Esophagus squamous epithelium (tissue), 5 donors: ENCODE measurements at regions not wholly inside any gene's neighbourhood (a gene's known extent, or its start where the extent isn't known, plus 50 kb on each side); places are given as distances from the start of the nearest gene placed in this dataset.

Experiments
- DNase-seq: peaks from one replicate; lab custom pipeline; 2025; lab: John Stamatoyannopoulos, UW
- H3K27ac ChIP-seq, 4 donors: fragments of 200-600 bp; sonication (generic); one replicate each; pipeline ENCODE4 v1.5.1; 2016 to 2019; ENCODE audit warnings: mild to moderate bottlenecking in 1 of 4
- H3K27me3 ChIP-seq, 4 donors: fragments of 200-600 bp; sonication (generic); 1 replicate in 3 of 4; 2 replicates in 1 of 4; pipeline versions ENCODE4 v1.5.1 to v1.6.0; 2017 to 2021; ENCODE audit warnings: antibody characterized with exemption in 1 of 4
- H3K36me3 ChIP-seq, 3 donors: fragments of 200-600 bp; sonication (generic); one replicate each; pipeline ENCODE4 v1.5.1; 2016 to 2019
- H3K4me1 ChIP-seq, 3 donors: fragments of 200-600 bp; sonication (generic); one replicate each; pipeline ENCODE4 v1.5.1; 2017 to 2019
- H3K4me3 ChIP-seq, 4 donors: fragments of 200-600 bp; sonication (generic); 1 replicate in 3 of 4; 2 replicates in 1 of 4; pipeline ENCODE4 v1.5.1; 2016 to 2019; ENCODE audit warnings: mild to moderate bottlenecking in 2 of 4, moderate library complexity in 1 of 4
- H3K9me3 ChIP-seq, 3 donors: fragments of 200-600 bp; sonication (generic); one replicate each; pipeline ENCODE4 v1.5.1; 2016 to 2019
- CTCF ChIP-seq, 6 experiments: fragments of 450-650 bp in 4 of 6; fragments of 200-600 bp in 2 of 6; sonication (generic) in 2 of 6; IDR thresholded peaks; one replicate each; pipeline ENCODE4 v1.5.1; 2016 to 2019; ENCODE audit warnings: antibody characterized with exemption in 6 of 6, mild to moderate bottlenecking in 4 of 6, moderate library complexity in 4 of 6
- POLR2A ChIP-seq, 4 donors: fragments of 450-650 bp; IDR thresholded peaks; one replicate each; pipeline ENCODE4 v1.6.1; 2017; ENCODE audit warnings: antibody characterized with exemption in 4 of 4, mild to moderate bottlenecking in 4 of 4, moderate library complexity in 3 of 4
- whole genome bisulfite sequencing, 2 donors: methylation state at CpG; one replicate each; pipeline ENCODE4 v1.1.5; 2018; 5-methylcytosine and 5-hydroxymethylcytosine counted together
- intact Hi-C: fragments of 100-400 bp; cut with DNase I; formaldehyde crosslinking; loops from one replicate; pipeline ENCODE4 v1.15.0; 2022
- donor health status: DM: yes; HTN: yes; CAD: no.

GRCh38 chr6:21321531-21321930, 272.0 kb upstream of the SOX4 start:
- no peak overlapping the region for H3K4me3 ChIP-seq
- H3K36me3 ChIP-seq = no peaks in the 10 kb centered on the region
- H3K27me3 ChIP-seq = no peaks in the 10 kb centered on the region
- H3K4me1 ChIP-seq = no peaks in the 10 kb centered on the region
- intact Hi-C loops = no loop called here
- TF ChIP-seq CTCF (IDR thresholded peaks at IDR 0.05) (no peak), POLR2A (IDR thresholded peaks at IDR 0.05) (no peak)
- 80% methylated on average over 2 of the region's 2 CpGs for WGBS, 2 donors
- no peak for DNase-seq
- no peaks in the 10 kb centered on the region for H3K9me3 ChIP-seq
- H3K27ac ChIP-seq = no peak overlapping the region

GRCh38 chr6:21323577-21323976, 270.0 kb upstream of the SOX4 start:
- 85% methylated on average over 13 of the region's 14 CpGs for WGBS, 2 donors
- Histone ChIP-seq H3K4me1 (no peaks in the 10 kb centered on the region), H3K36me3 (no peaks in the 10 kb centered on the region), H3K9me3 (no peaks in the 10 kb centered on the region), H3K27me3 (no peaks in the 10 kb centered on the region), H3K27ac (no peak overlapping the region), H3K4me3 (no peak overlapping the region)
- TF ChIP-seq CTCF (IDR thresholded peaks at IDR 0.05) = no peak
- TF ChIP-seq POLR2A (IDR thresholded peaks at IDR 0.05) = no peak
- intact Hi-C loops = no loop called here
- DNase-seq = no peak

- Histone ChIP-seq H3K4me1 (no peaks in the 10 kb centered on the region), H3K4me3 (no peak overlapping the region), H3K27me3 (no peaks in the 10 kb centered on the region), H3K9me3 (no peaks in the 10 kb centered on the region), H3K27ac (no peak overlapping the region), H3K36me3 (no peaks in the 10 kb centered on the region)
- DNase-seq = no peak
- 50 to 55% methylated on average over 6 of the region's 6 CpGs for WGBS, 2 donors
- intact Hi-C loops = no loop called here
- TF ChIP-seq CTCF (IDR thresholded peaks at IDR 0.05) (no peak), POLR2A (IDR thresholded peaks at IDR 0.05) (no peak)
Measured at GRCh38 chr6:21325201-21325856, 268.2 kb upstream of the SOX4 start.

- DNase-seq = no peak
- H3K4me1 ChIP-seq = no peaks in the 10 kb centered on the region
- H3K9me3 ChIP-seq = no peaks in the 10 kb centered on the region
- H3K27me3 ChIP-seq = no peaks in the 10 kb centered on the region
- intact Hi-C loops = no loop called here
- no peaks in the 10 kb centered on the region for H3K36me3 ChIP-seq
- no peak overlapping the region for H3K4me3 ChIP-seq
- no peak overlapping the region for H3K27ac ChIP-seq
- 68 to 70% methylated on average over 9 of the region's 9 CpGs for WGBS, 2 donors
- no peak for TF ChIP-seq CTCF (IDR thresholded peaks at IDR 0.05)
Measured at GRCh38 chr6:21327326-21328112, 266.0 kb upstream of the SOX4 start.

- WGBS, 2 donors = 25 to 30% methylated on average over 7 of the region's 7 CpGs
- no peak for DNase-seq
- H3K27me3 ChIP-seq = no peaks in the 10 kb centered on the region
Measured at GRCh38 chr6:21331235-21331634, 262.3 kb upstream of the SOX4 start.

More at GRCh38 chr6:21331235-21331634, 262.3 kb upstream of the SOX4 start:
- intact Hi-C loops = no loop called here
- Histone ChIP-seq H3K4me3 (no peak overlapping the region), H3K4me1 (no peaks in the 10 kb centered on the region), H3K9me3 (no peaks in the 10 kb centered on the region), H3K36me3 (no peaks in the 10 kb centered on the region), H3K27ac (no peak overlapping the region)
- TF ChIP-seq CTCF (IDR thresholded peaks at IDR 0.05) (no peak), POLR2A (IDR thresholded peaks at IDR 0.05) (no peak)
